K562 (cell line): ENCODE measurements at regions not wholly inside any gene's neighbourhood (a gene's known extent, or its start where the extent isn't known, plus 50 kb on each side); places are given as distances from the start of the nearest gene placed in this dataset.

Source experiments
- ATAC-seq: fragments of 200-7000 bp; cut with Tn5 transposase; 3 replicates; pipeline ENCODE4 v1.9.1; 2020; ENCODE audit warnings: moderate library complexity
- BruUV-seq: library from RNA; stranded (reverse); fragments of 400-500 nt; replicated peaks from 2 replicates; lab custom pipeline; 2021; lab: Mats Ljungman, UMichigan
- CTCF ChIA-PET: fragments of 300-600 bp; formaldehyde crosslinking; extraction: SDS; loops from one replicate; lab custom pipeline; 2021; ENCODE audit warnings: low intra/inter-chr PET ratio; lab: Yijun Ruan, JAX
- POLR2A ChIA-PET: fragments of 300-600, 350-650 bp; sonication (Branson Sonifier 250); formaldehyde crosslinking; extraction: SDS; loops from one replicate; lab custom pipeline; 2021; ENCODE audit warnings: antibody characterized with exemption, inconsistent platforms; lab: Yijun Ruan, JAX
- DNase-seq, 4 experiments: peaks; one replicate each; pipeline versions ENCODE4 v3.0.0 to v3.0.0-alpha.2; 2011 to 2018; ENCODE audit warnings: low spot score in 3 of 4, mixed read lengths in 3 of 4; ENCODE audit errors: extremely low read depth in 1 of 4
- FAIRE-seq: peaks from 2 replicates; lab custom pipeline; 2011; peaks lifted over from hg19 to GRCh38; lab: Jason Lieb, UNC
- H2AFZ ChIP-seq: 2 replicates; pipeline ENCODE4 v1.6.0; 2011; ENCODE audit warnings: low read depth, low read length, control low read depth, inconsistent platforms
- H3K27ac ChIP-seq: fragments of 200-600 bp; 3 replicates; pipeline ENCODE4 v1.8.0; 2011; ENCODE audit warnings: low read depth, mild to moderate bottlenecking, control low read depth, inconsistent platforms, low read length, moderate library complexity, mixed read lengths; ENCODE audit errors: extremely low read depth
- H3K27me3 ChIP-seq, 2 experiments: fragments of 300-600 bp in 1 of 2; 2 replicates in 1 of 2; 3 replicates in 1 of 2; pipeline versions ENCODE4 v1.6.0 to v1.8.0; 2011; ENCODE audit warnings: inconsistent platforms in 2 of 2, low read length in 2 of 2, mild to moderate bottlenecking in 1 of 2, mixed read lengths in 1 of 2, moderate library complexity in 1 of 2; ENCODE audit not compliant: control insufficient read depth in 2 of 2, insufficient read depth in 2 of 2
- H3K36me3 ChIP-seq: fragments of 300-600 bp; 3 replicates; pipeline ENCODE4 v1.8.0; 2011; ENCODE audit warnings: mild to moderate bottlenecking, low read length, inconsistent platforms; ENCODE audit not compliant: control insufficient read depth, insufficient read depth
- H3K4me1 ChIP-seq, 2 experiments: fragments of 200-600 bp in 1 of 2; replicated peaks in 1 of 2; 2 replicates in 1 of 2; 3 replicates in 1 of 2; pipeline versions ENCODE4 v1.5.1 to v1.8.0; 2011; ENCODE audit warnings: inconsistent platforms in 2 of 2, low read length in 2 of 2, mild to moderate bottlenecking in 1 of 2, mixed read lengths in 1 of 2, moderate library complexity in 1 of 2; ENCODE audit not compliant: control insufficient read depth in 2 of 2, insufficient read depth in 2 of 2
- H3K4me2 ChIP-seq: 2 replicates; pipeline ENCODE4 v1.6.1; 2011; ENCODE audit warnings: low read length, control low read depth, inconsistent platforms, mixed read lengths; ENCODE audit not compliant: insufficient read depth
- H3K4me3 ChIP-seq: fragments of 200-600 bp; sonication (generic), shearing (Covaris generic); 2 replicates; pipeline ENCODE4 v1.5.1; 2016; ENCODE audit warnings: control low read depth, inconsistent platforms
- H3K79me2 ChIP-seq: fragments of 200-600 bp; 3 replicates; pipeline ENCODE4 v1.8.0; 2011; ENCODE audit warnings: low read length, inconsistent platforms; ENCODE audit not compliant: control insufficient read depth, insufficient read depth
- H3K9ac ChIP-seq, 2 experiments: 2 replicates each; pipeline versions ENCODE4 v1.6.0 to v1.6.1; 2011; ENCODE audit warnings: low read depth in 2 of 2, low read length in 2 of 2, control low read depth in 1 of 2, inconsistent platforms in 1 of 2, mild to moderate bottlenecking in 1 of 2, mixed read lengths in 1 of 2; ENCODE audit not compliant: insufficient read depth in 1 of 2
- H3K9me1 ChIP-seq: one replicate; pipeline ENCODE4 v1.6.0; 2011; ENCODE audit warnings: inconsistent platforms, mild to moderate bottlenecking, low read length, moderate library complexity; ENCODE audit not compliant: control insufficient read depth, insufficient read depth
- H3K9me3 ChIP-seq: replicated peaks from 2 replicates; pipeline ENCODE4 v1.5.1; 2011; ENCODE audit warnings: low read depth, low read length, inconsistent platforms; ENCODE audit not compliant: control insufficient read depth, insufficient read depth
- H4K20me1 ChIP-seq: replicated peaks from 2 replicates; pipeline ENCODE4 v1.6.1; 2011; ENCODE audit warnings: low read length, inconsistent platforms, mixed read lengths; ENCODE audit not compliant: control insufficient read depth, insufficient read depth
- BRCA1 ChIP-seq, 2 experiments: fragments of 450-650 bp in 1 of 2; sonication (generic) in 1 of 2; formaldehyde crosslinking in 1 of 2; IDR thresholded peaks; 2 replicates each; pipeline versions ENCODE4 v1.5.0 to v1.6.1; 2017 to 2020; ENCODE audit warnings: mild to moderate bottlenecking in 1 of 2, missing genetic modification reagents in 1 of 2
- FOXJ3 ChIP-seq: sonication (generic); formaldehyde crosslinking; IDR thresholded peaks from 2 replicates; pipeline ENCODE4 v1.4.0; 2020; ENCODE audit warnings: mild to moderate bottlenecking, missing genetic modification reagents
- GABPA ChIP-seq: fragments of 200-800 bp; sonication (Bioruptor generic); conservative IDR thresholded peaks from 2 replicates; pipeline ENCODE4 v1.6.1; 2016; ENCODE audit warnings: low read depth, missing genetic modification characterization, missing compliant biosample characterization
- JUN ChIP-seq, 2 experiments: sonication (generic) in 1 of 2; formaldehyde crosslinking in 1 of 2; IDR thresholded peaks; 2 replicates each; pipeline versions ENCODE4 v1.6.1 to v1.8.0; 2012 to 2022; ENCODE audit warnings: borderline replicate concordance in 2 of 2, mild to moderate bottlenecking in 2 of 2, improper control_type of control experiment in 1 of 2, low read depth in 1 of 2, low read length in 1 of 2, missing genetic modification reagents in 1 of 2
- MTF1 ChIP-seq: fragments of 250-450 bp; sonication (Bioruptor Pico); IDR thresholded peaks from 2 replicates; pipeline ENCODE4 v1.9.0; 2021; ENCODE audit warnings: moderate library complexity, mild to moderate bottlenecking, inconsistent platforms, borderline replicate concordance
- NFIC ChIP-seq: fragments of 450-650 bp; IDR thresholded peaks from 2 replicates; pipeline ENCODE4 v1.6.1; 2017; ENCODE audit warnings: mild to moderate bottlenecking, inconsistent platforms
- RBM34 ChIP-seq: fragments of 200-400 bp; formaldehyde crosslinking; IDR thresholded peaks from 2 replicates; pipeline ENCODE4 v1.6.1; 2018; ENCODE audit warnings: low read length, borderline replicate concordance; ENCODE audit not compliant: insufficient read depth
- RUNX1 ChIP-seq: sonication (generic); IDR thresholded peaks from 2 replicates; pipeline ENCODE4 v1.6.1; 2016; ENCODE audit warnings: antibody characterized with exemption, low read depth
- SLC30A9 ChIP-seq: fragments of 250-450 bp; sonication (Bioruptor Pico); IDR thresholded peaks from 2 replicates; pipeline ENCODE4 v1.8.0; 2022; ENCODE audit warnings: mild to moderate bottlenecking, moderate library complexity
- SMC3 ChIP-seq: conservative IDR thresholded peaks from 2 replicates; pipeline ENCODE4 v1.6.1; 2011; ENCODE audit warnings: low read depth, low read length, improper control_type of control experiment; ENCODE audit not compliant: insufficient read depth
- YY1 ChIP-seq, 3 experiments: IDR thresholded peaks; 2 replicates each; pipeline ENCODE4 v1.6.1; 2011; ENCODE audit warnings: low read length in 2 of 3, mild to moderate bottlenecking in 2 of 3, moderate library complexity in 2 of 3, borderline replicate concordance in 1 of 3, control low read depth in 1 of 3, low read depth in 1 of 3; ENCODE audit not compliant: insufficient read depth in 3 of 3, insufficient replicate concordance in 2 of 3, control insufficient read depth in 1 of 3, insufficient read length in 1 of 3; ENCODE audit errors: extremely low read depth in 1 of 3
- ZNF57 ChIP-seq: fragments of 450-650 bp; formaldehyde crosslinking; IDR thresholded peaks from 2 replicates; pipeline ENCODE4 v1.4.0; 2020; ENCODE audit warnings: mild to moderate bottlenecking, moderate library complexity
- ZNF586 ChIP-seq: fragments of 450-650 bp; formaldehyde crosslinking; conservative IDR thresholded peaks from 2 replicates; pipeline ENCODE4 v1.4.0; 2020; ENCODE audit warnings: mild to moderate bottlenecking, moderate library complexity
- ZSCAN29 ChIP-seq: fragments of 450-650 bp; IDR thresholded peaks from 2 replicates; pipeline ENCODE4 v1.6.1; 2017
- WGBS: fragments of 100-300 bp; shearing (Covaris generic); methylation state at CpG from one replicate; pipeline ENCODE4 v1.1.6; 2016; ENCODE audit warnings: low coverage, mixed read lengths; ENCODE audit not compliant: insufficient coverage; ENCODE audit errors: missing lambda C conversion rate; 5-methylcytosine and 5-hydroxymethylcytosine counted together
- in situ Hi-C: fragments of 300-500 bp; cut with MboI; formaldehyde crosslinking; loops from 4 replicates; pipeline ENCODE4 v1.15.0; 2018; ENCODE audit warnings: inconsistent platforms, mixed read lengths
- intact Hi-C: fragments of 100-400 bp; cut with micrococcal nuclease; formaldehyde crosslinking; loops from 2 replicates; pipeline ENCODE4 v1.14.2; 2022
- TF ChIP-seq, protein P1 (sequence below): IDR thresholded peaks from 2 replicates; pipeline ENCODE4 v1.6.1; 2016; ENCODE audit warnings: missing genetic modification characterization, missing compliant biosample characterization
- TF ChIP-seq, protein P2 (sequence below): fragments of 250-450 bp; sonication (Bioruptor Pico); IDR thresholded peaks from 2 replicates; pipeline ENCODE4 v1.4.0; 2020

DNA sequence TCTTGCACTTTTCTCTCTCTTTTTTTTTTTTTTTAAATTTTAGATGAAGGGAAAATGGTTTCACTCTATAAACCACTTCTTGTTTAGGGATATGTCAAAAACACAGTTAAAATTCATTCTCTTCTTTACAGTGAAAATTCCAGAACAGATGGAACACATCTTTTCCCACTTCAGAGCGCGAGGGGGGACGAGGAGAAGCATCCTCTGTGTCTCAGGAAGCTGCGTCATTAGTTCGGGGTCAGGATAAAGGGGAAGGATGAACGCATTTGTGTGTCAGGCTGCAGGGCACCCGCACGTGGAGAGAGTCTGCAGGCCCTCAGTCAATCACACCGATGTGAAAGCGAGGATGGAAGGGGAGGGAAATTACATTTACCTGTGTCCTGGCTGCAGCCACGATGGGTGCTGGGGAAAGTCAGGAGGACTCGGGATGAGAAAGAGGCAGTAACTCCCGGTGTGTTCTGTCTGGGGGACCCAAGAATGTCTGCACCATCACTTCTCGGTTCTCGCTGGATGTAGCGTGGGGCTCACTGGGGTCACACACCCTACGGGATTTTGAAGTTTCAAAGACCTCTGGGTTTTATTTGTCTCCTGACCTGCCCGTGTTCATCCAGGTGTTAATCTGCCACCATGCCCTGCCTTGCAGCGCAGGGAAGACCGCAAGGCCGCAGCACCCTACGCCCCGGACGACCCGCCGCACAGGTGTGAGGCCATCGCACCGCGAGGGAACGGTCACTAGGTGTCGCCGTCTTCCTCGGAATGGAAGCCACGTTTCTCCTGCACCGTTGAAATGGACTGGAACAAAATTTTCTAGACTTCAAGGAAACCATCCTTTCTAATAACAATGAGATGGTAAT, 66.7 kb upstream of the PITRM1 start (continued):
- TF ChIP-seq, protein P1, sequence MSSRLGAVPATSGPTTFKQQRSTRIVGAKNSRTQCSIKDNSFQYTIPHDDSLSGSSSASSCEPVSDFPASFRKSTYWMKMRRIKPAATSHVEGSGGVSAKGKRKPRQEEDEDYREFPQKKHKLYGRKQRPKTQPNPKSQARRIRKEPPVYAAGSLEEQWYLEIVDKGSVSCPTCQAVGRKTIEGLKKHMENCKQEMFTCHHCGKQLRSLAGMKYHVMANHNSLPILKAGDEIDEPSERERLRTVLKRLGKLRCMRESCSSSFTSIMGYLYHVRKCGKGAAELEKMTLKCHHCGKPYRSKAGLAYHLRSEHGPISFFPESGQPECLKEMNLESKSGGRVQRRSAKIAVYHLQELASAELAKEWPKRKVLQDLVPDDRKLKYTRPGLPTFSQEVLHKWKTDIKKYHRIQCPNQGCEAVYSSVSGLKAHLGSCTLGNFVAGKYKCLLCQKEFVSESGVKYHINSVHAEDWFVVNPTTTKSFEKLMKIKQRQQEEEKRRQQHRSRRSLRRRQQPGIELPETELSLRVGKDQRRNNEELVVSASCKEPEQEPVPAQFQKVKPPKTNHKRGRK, result no peak
- TF ChIP-seq SMC3 (peak; percentile 82), YY1 (IDR thresholded peaks at IDR 0.05; ENCODE audit: borderline replicate concordance in 1 of 3, control insufficient read depth in 1 of 3, extremely low read depth in 1 of 3, insufficient read depth in 3 of 3, insufficient read length in 1 of 3, insufficient replicate concordance in 2 of 3, low read depth in 1 of 3, low read length in 2 of 3) (peak in 1 of 3 experiments; percentile 9), NFIC (no peak)

DNA sequence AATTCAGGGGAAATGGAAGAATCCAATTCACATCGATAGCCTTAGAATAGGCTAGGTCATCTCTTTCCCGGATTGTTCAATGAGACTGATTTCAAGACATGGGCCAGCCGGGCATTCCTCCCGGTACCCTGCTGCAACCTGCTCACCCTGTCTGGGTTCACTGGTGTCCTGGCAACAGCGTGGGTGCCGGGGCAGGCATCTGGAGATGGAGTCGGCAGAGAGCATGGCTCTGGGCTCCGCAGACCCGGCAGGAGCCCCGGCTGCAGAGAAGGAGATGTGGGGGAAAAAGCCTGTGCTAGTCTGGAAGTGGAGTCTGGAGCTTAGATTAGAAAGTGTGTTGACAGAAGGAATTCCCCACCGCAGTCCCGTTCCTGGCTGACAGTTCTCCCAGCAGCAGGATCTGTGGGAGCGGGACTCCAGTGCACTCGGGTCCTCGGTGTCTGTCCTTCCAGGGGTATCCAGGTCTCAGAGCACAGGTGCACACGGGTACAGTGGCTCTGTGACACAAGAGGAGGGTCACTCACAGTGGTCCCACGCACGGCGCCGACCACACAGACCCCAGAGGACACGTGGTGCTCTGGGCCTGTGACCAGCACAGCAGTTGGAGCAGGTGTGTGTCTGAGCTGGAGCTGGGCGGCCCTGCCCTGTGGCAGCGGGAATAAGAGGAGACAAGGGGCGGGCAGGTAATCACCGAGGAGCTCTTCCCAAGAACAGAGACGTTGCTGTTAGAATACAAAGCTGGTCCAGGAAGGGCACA, 65.7 kb upstream of the PITRM1 start:
- Histone ChIP-seq H3K4me3 (no peak overlapping the region), H2AFZ (no peak overlapping the region), H3K9ac (no peak overlapping the region), H3K27me3 (peaks cover 33 to 80% of the 10 kb centered on the region in 2 experiments), H3K27ac (no peak overlapping the region), H3K79me2 (no peaks in the 10 kb centered on the region), H3K9me3 (peaks cover 2% of the 10 kb centered on the region), H3K9me1 (no peaks in the 10 kb centered on the region), H3K36me3 (no peaks in the 10 kb centered on the region), H3K4me2 (no peak overlapping the region), H3K4me1 (peaks cover 0 to 8% of the 10 kb centered on the region in 2 experiments; a peak in 1 of 5 replicates), H4K20me1 (0 out of 2 replicates have a peak, but pooled peaks cover 8% of the 10 kb centered on the region)
- no peak for FAIRE-seq
- in situ Hi-C loops (no loop called here), intact Hi-C loops (loop anchor here (5.0 to 10.0 kb wide), 3 partner anchors 41 to 1534 kb away; no protein-coding TSS in a partner anchor)
- 2% methylated on average over 23 of the region's 26 CpGs for WGBS
- ATAC-seq, result no peak
- ChIA-PET POLR2A (interaction anchor here (0.6 kb wide), 1 partner anchor 563 kb away, joined by 6 read pairs; no protein-coding TSS in a partner anchor), CTCF (no interaction called here)
- DNase-seq, result no peak
- BruUV-seq, result no TSS peak
- no peak for TF ChIP-seq RUNX1
- TF ChIP-seq RBM34, result no peak
- TF ChIP-seq, protein P2, sequence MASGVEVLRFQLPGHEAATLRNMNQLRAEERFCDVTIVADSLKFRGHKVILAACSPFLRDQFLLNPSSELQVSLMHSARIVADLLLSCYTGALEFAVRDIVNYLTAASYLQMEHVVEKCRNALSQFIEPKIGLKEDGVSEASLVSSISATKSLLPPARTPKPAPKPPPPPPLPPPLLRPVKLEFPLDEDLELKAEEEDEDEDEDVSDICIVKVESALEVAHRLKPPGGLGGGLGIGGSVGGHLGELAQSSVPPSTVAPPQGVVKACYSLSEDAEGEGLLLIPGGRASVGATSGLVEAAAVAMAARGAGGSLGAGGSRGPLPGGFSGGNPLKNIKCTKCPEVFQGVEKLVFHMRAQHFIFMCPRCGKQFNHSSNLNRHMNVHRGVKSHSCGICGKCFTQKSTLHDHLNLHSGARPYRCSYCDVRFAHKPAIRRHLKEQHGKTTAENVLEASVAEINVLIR (CRISPR knock-in tag), result no peak
- TF ChIP-seq MTF1 (CRISPR knock-in tag), result no peak
- TF ChIP-seq BRCA1 (IDR thresholded peaks at IDR 0.05), result no peak
- no peak for TF ChIP-seq BRCA1 (CRISPR knock-in tag; IDR thresholded peaks at IDR 0.05)
- TF ChIP-seq ZNF57 (CRISPR knock-in tag), result no peak
- TF ChIP-seq JUN (IDR thresholded peaks at IDR 0.05; ENCODE audit: borderline replicate concordance, low read depth, low read length), result no peak
- TF ChIP-seq JUN (CRISPR knock-in tag; IDR thresholded peaks at IDR 0.05; ENCODE audit: borderline replicate concordance), result no peak
- no peak for TF ChIP-seq ZNF586
- TF ChIP-seq SLC30A9 (CRISPR knock-in tag), result no peak
- no peak for TF ChIP-seq ZSCAN29
- no peak for TF ChIP-seq FOXJ3 (CRISPR knock-in tag)
- no peak for TF ChIP-seq GABPA
